Heart left ventricle (tissue), 16 donors: ENCODE measurements at regions not wholly inside any gene's neighbourhood (a gene's known extent, or its start where the extent isn't known, plus 50 kb on each side); places are given as distances from the start of the nearest gene placed in this dataset.

Experiments
- ATAC-seq, 4 donors: fragments of 200-7000 bp; cut with Tn5 transposase; one replicate each; pipeline ENCODE4 v1.9.1; 2020 to 2022; ENCODE audit warnings: moderate library complexity in 4 of 4, mild to moderate bottlenecking in 3 of 4, moderate number of reproducible peaks in 1 of 4
- DNase-seq, 5 donors: peaks; one replicate each; pipeline ENCODE4 v3.0.0-alpha.2; 2020
- H3K27ac ChIP-seq, 12 donors: fragments of 200-600 bp; sonication (generic) in 4 of 12; one replicate each; pipeline versions ENCODE4 v1.5.0 to v1.8.0; 2016 to 2022; ENCODE audit warnings: mild to moderate bottlenecking in 2 of 12
- H3K27me3 ChIP-seq, 9 donors: fragments of 200-600 bp; sonication (generic) in 2 of 9; one replicate each; pipeline versions ENCODE4 v1.5.1 to v1.8.0; 2016 to 2022; ENCODE audit warnings: mild to moderate bottlenecking in 3 of 9
- H3K36me3 ChIP-seq, 9 donors: fragments of 200-600 bp; sonication (generic) in 2 of 9; one replicate each; pipeline versions ENCODE4 v1.5.0 to v1.8.0; 2018 to 2022; ENCODE audit warnings: mild to moderate bottlenecking in 2 of 9
- H3K4me1 ChIP-seq, 12 donors: fragments of 200-600 bp; sonication (generic) in 4 of 12; one replicate each; pipeline versions ENCODE4 v1.5.0 to v1.8.0; 2016 to 2022; ENCODE audit warnings: mild to moderate bottlenecking in 3 of 12
- H3K4me3 ChIP-seq, 12 donors: fragments of 200-600 bp; sonication (generic) in 4 of 12; one replicate each; pipeline versions ENCODE4 v1.5.0 to v1.8.0; 2017 to 2022; ENCODE audit warnings: mild to moderate bottlenecking in 9 of 12, moderate library complexity in 4 of 12
- H3K9me3 ChIP-seq, 12 donors: fragments of 200-600 bp; sonication (generic) in 4 of 12; one replicate each; pipeline versions ENCODE4 v1.5.0 to v1.8.0; 2016 to 2022; ENCODE audit warnings: mild to moderate bottlenecking in 1 of 12
- CTCF ChIP-seq, 12 donors: fragments of 200-600 bp; sonication (generic) in 4 of 12; IDR thresholded peaks; one replicate each; pipeline versions ENCODE4 v1.5.0 to v1.8.0; 2018 to 2022; ENCODE audit warnings: antibody characterized with exemption in 12 of 12, mild to moderate bottlenecking in 5 of 12
- POLR2A ChIP-seq, 2 donors: fragments of 450-650 bp; IDR thresholded peaks; one replicate each; pipeline ENCODE4 v1.6.1; 2017; ENCODE audit warnings: antibody characterized with exemption in 2 of 2, mild to moderate bottlenecking in 2 of 2, moderate library complexity in 2 of 2
- WGBS, 4 donors: extraction: QIAGEN DNeasy Blood & Tissue Kit in 2 of 4; methylation state at CpG; one replicate each; pipeline versions ENCODE4 v1.1.5 to v1.1.7; 2013 to 2018; 5-methylcytosine and 5-hydroxymethylcytosine counted together
- intact Hi-C, 10 donors: fragments of 100-400 bp; cut with DNase I; formaldehyde crosslinking; loops; one replicate each; pipeline versions ENCODE4 v1.11.1 to v1.14.2; 2022
- donor health status: ischemic (EF 13 %, LVEDD 7.1; RV severe dilation, severe dysfunction).
- donor health status: healthy with polysubstance abuse.
- donor health status: DM: no; HTN: yes; CAD: no.
- donor health status: DM: no; HTN: no; CAD: no.
- donor health status: ischemic (EF 25% LVEDD 6.9; RV normal size, moderate dysfunction).
- donor health status: ischemic (EF 25% LVEDD 5.7; RV mildly dilated, moderate dysfunction).
- donor health status: healthy.
- donor health status: DM: yes; HTN: yes; CAD: no.
- donor health status: ischemic (EF 35%, LVEDD 5.7; RV mildly dilated, moderate dysfunction).
- donor health status: nonischemic (EF 11% LVEDD 7.7; RV severe dilation, severe dysfunction).
- donor health status: DM: yes; HTN: yes; CAD: no.
- donor health status: PGD.
- donor health status: ischemic (EF 29% LVEDD 5.4; RV normal size, mild dysfunction).
- donor health status: nonischemic (EF 23%, LVEDD 6.1; RV moderate dilation, normal function).

DNA sequence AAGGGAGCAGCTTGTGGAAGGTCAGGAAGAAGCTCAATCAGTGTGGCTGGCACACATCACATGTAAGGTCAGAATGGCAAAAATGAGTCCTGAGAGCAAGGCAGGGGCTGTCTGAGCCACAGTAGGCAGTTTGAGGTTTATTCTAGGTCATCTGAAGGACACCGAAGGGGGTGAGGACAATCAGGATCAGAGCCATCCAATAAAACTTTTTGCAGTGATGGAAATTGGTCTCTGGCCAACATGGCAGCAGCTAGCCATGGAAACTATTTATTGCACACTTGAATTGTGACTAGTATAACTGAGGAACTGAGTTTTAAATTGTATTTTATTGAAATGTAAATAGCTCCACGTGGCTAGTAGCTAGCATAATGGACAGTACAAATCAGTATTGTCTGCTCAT lies 97.0 kb upstream of the CACNA1E start:
- Histone ChIP-seq H3K27me3 (peaks cover 0 to 11% (median 0%) of the 10 kb centered on the region in 9 donors), H3K36me3 (no peaks in the 10 kb centered on the region), H3K4me3 (no peak overlapping the region), H3K4me1 (peaks cover 0 to 13% (median 0%) of the 10 kb centered on the region in 12 donors), H3K9me3 (no peaks in the 10 kb centered on the region), H3K27ac (no peak overlapping the region)
- peak in 3 of 4 donors; percentile 37 to 81 (median 57) for ATAC-seq
- intact Hi-C loops: no loop called here
- 20 to 43% (median 39%) methylated on average over 2 of the region's 2 CpGs for WGBS, 4 donors
- no peak for DNase-seq
- TF ChIP-seq CTCF (IDR thresholded peaks at IDR 0.05) (no peak), POLR2A (IDR thresholded peaks at IDR 0.05) (no peak)

- Histone ChIP-seq H3K4me1 (peaks cover 0 to 13% (median 0%) of the 10 kb centered on the region in 12 donors), H3K27ac (no peak overlapping the region), H3K9me3 (no peaks in the 10 kb centered on the region), H3K27me3 (peaks cover 0 to 11% (median 0%) of the 10 kb centered on the region in 9 donors), H3K4me3 (no peak overlapping the region), H3K36me3 (no peaks in the 10 kb centered on the region)
- intact Hi-C loops: no loop called here
- ATAC-seq (peak in 3 of 4 donors; percentile 38 to 47 (median 44)), DNase-seq (no peak)
- 46 to 68% (median 53%) methylated on average over 5 to 6 of the region's 6 CpGs for WGBS, 4 donors
- TF ChIP-seq POLR2A (IDR thresholded peaks at IDR 0.05): no peak
- TF ChIP-seq CTCF (IDR thresholded peaks at IDR 0.05): no peak
Measured at GRCh38 chr1:181386951-181387350, 96.4 kb upstream of the CACNA1E start.

DNA sequence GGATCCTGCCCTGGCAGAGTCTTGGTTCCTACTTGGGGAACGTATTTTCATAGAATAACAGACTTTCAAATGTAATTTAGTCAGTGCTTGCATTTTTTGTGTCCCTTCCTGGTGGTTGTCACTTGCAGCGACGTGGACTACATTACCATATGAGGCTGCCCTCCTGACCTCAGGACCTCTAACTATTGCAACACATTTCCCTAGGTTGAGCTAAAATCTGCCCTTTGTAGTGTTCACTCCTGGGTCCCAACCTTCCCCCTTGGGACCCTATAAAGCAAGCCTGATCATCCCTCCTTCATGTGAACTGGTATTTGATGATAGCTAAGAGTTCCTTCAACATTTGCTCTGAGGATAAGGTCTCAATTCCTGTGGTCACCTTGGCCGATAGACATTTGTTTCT lies 95.6 kb upstream of the CACNA1E start:
- WGBS, 4 donors: 87 to 93% (median 91%) methylated on average over 4 of the region's 4 CpGs
- Histone ChIP-seq H3K36me3 (no peaks in the 10 kb centered on the region), H3K4me1 (peaks cover 0 to 13% (median 0%) of the 10 kb centered on the region in 12 donors), H3K4me3 (no peak overlapping the region), H3K9me3 (no peaks in the 10 kb centered on the region), H3K27ac (no peak overlapping the region), H3K27me3 (peaks cover 0 to 15% (median 0%) of the 10 kb centered on the region in 9 donors)
- no peak for DNase-seq
- ATAC-seq: no peak
- TF ChIP-seq CTCF (IDR thresholded peaks at IDR 0.05) (no peak), POLR2A (IDR thresholded peaks at IDR 0.05) (no peak)
- intact Hi-C loops: no loop called here

DNA sequence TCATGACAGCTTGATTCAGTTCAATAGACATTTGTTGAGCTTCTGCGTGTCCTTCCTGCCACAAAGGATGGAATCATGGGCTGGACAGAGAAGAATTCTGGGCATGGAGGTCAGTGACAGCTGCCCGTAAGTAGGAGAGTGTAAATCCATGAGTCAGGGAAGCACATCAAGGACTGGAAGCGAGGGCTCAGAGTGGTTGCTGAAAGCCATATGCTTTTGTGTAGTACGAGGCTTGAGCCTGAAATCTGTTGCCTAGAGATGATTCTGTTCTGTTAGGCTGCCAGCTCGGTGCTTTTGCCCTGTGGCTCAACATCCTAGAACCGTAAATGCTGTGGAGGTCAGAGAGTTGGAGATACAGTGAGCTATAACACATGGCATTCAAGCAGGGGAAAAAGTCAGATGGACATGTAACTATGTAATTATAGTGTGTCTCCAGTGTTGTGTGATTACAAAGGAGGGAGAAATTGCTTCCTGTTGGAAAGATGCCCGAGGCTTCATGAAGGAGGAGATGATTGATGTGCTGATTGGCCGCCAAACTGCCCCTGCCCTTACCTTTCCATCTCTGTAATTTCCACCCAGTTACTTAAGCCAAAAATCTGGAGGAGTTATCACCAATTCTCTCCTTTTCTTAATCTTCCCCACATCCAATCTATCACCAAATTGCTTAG lies 92.8 kb upstream of the CACNA1E start:
- DNase-seq (no peak), ATAC-seq (no peak)
- TF ChIP-seq POLR2A (IDR thresholded peaks at IDR 0.05): no peak
- no peak for TF ChIP-seq CTCF (IDR thresholded peaks at IDR 0.05)
- no peaks in the 10 kb centered on the region for H3K9me3 ChIP-seq
- no peak overlapping the region for H3K4me3 ChIP-seq
- peaks cover 0 to 13% (median 0%) of the 10 kb centered on the region in 12 donors for H3K4me1 ChIP-seq
- no peaks in the 10 kb centered on the region for H3K36me3 ChIP-seq
- intact Hi-C loops: no loop called here
- no peak overlapping the region for H3K27ac ChIP-seq
- peaks cover 0 to 24% (median 0%) of the 10 kb centered on the region in 9 donors for H3K27me3 ChIP-seq
- 28 to 47% (median 35%) methylated on average over 8 of the region's 8 CpGs for WGBS, 4 donors
